SK-N-SH (cell line): ENCODE measurements at regions not wholly inside any gene's neighbourhood (a gene's known extent, or its start where the extent isn't known, plus 50 kb on each side); places are given as distances from the start of the nearest gene placed in this dataset.

Experiments used
- CTCF ChIA-PET: fragments of 300-600, 350-600 bp; formaldehyde crosslinking; extraction: SDS; loops from one replicate; lab custom pipeline; 2021; lab: Yijun Ruan, JAX
- POLR2A ChIA-PET: fragments of 350-600 bp; sonication (Branson Sonifier 250); formaldehyde crosslinking; extraction: SDS; loops from one replicate; lab custom pipeline; 2020; ENCODE audit warnings: antibody characterized with exemption, inconsistent platforms; lab: Yijun Ruan, JAX
- DNase-seq: peaks from one replicate; pipeline ENCODE4 v3.0.0; 2012
- H2AFZ ChIP-seq: fragments of 200-600 bp; sonication (generic); 2 replicates; pipeline ENCODE4 v1.8.1; 2016; ENCODE audit warnings: antibody characterized with exemption, mild to moderate bottlenecking, low read depth
- H3F3A ChIP-seq: fragments of 200-600 bp; sonication (generic); replicated peaks from 2 replicates; pipeline ENCODE3; 2016; ENCODE audit warnings: antibody characterized with exemption, mild to moderate bottlenecking; ENCODE audit not compliant: insufficient read depth
- H3K27ac ChIP-seq, 2 experiments: fragments of 200-500 bp in 1 of 2; fragments of 200-600 bp in 1 of 2; sonication (Bioruptor generic) in 1 of 2; sonication (generic), shearing (Covaris generic) in 1 of 2; 2 replicates each; pipeline versions ENCODE4 v1.5.1 to v1.6.1; 2014 to 2016; ENCODE audit warnings: low read depth in 2 of 2, inconsistent platforms in 1 of 2, low read length in 1 of 2, mild to moderate bottlenecking in 1 of 2, mixed read lengths in 1 of 2
- H3K27me3 ChIP-seq: fragments of 200-600 bp; sonication (generic), shearing (Covaris generic); 2 replicates; pipeline ENCODE4 v1.6.1; 2016; ENCODE audit warnings: mixed run types; ENCODE audit not compliant: insufficient read depth
- H3K36me3 ChIP-seq, 2 experiments: fragments of 200-500 bp in 1 of 2; fragments of 200-600 bp in 1 of 2; sonication (Bioruptor generic) in 1 of 2; sonication (generic) in 1 of 2; replicated peaks in 1 of 2; 2 replicates each; pipeline versions ENCODE3 to v1.5.1; 2014 to 2016; ENCODE audit warnings: low read length in 1 of 2, mild to moderate bottlenecking in 1 of 2; ENCODE audit not compliant: insufficient read depth in 2 of 2, control insufficient read depth in 1 of 2
- H3K4me1 ChIP-seq, 2 experiments: fragments of 200-500 bp in 1 of 2; fragments of 200-600 bp in 1 of 2; sonication (Bioruptor generic) in 1 of 2; sonication (generic), shearing (Covaris generic) in 1 of 2; 2 replicates each; pipeline versions ENCODE4 v1.5.1 to v1.6.1; 2014 to 2016; ENCODE audit warnings: low read depth in 1 of 2, low read length in 1 of 2, mixed run types in 1 of 2; ENCODE audit not compliant: insufficient read depth in 2 of 2, control insufficient read depth in 1 of 2
- H3K4me2 ChIP-seq: fragments of 200-600 bp; sonication (generic), shearing (Covaris generic); 2 replicates; pipeline ENCODE4 v1.6.1; 2017; ENCODE audit warnings: mixed run types
- H3K4me3 ChIP-seq, 2 experiments: fragments of 200-500 bp in 1 of 2; fragments of 200-600 bp in 1 of 2; sonication (Bioruptor generic) in 1 of 2; sonication (generic), shearing (Covaris generic) in 1 of 2; 2 replicates each; pipeline versions ENCODE4 v1.5.1 to v1.8.1; 2014 to 2016; ENCODE audit warnings: low read depth in 2 of 2, inconsistent platforms in 1 of 2, low read length in 1 of 2, mild to moderate bottlenecking in 1 of 2, mixed read lengths in 1 of 2, moderate library complexity in 1 of 2
- H3K79me2 ChIP-seq: fragments of 200-600 bp; sonication (generic); 2 replicates; pipeline ENCODE4 v1.8.1; 2017; ENCODE audit warnings: mild to moderate bottlenecking; ENCODE audit not compliant: insufficient read depth
- H3K9ac ChIP-seq: fragments of 200-600 bp; sonication (generic); 2 replicates; pipeline ENCODE4 v1.6.1; 2017; ENCODE audit warnings: mixed run types
- H3K9me2 ChIP-seq: fragments of 200-600 bp; sonication (generic); 2 replicates; pipeline ENCODE4 v1.6.1; 2017; ENCODE audit warnings: mixed run types
- H3K9me3 ChIP-seq: fragments of 200-600 bp; sonication (generic); 2 replicates; pipeline ENCODE4 v1.6.1; 2017; ENCODE audit warnings: mixed run types, mild to moderate bottlenecking, moderate library complexity
- H4K20me1 ChIP-seq: fragments of 200-600 bp; sonication (generic); 2 replicates; pipeline ENCODE4 v1.6.1; 2017; ENCODE audit warnings: mild to moderate bottlenecking, mixed run types; ENCODE audit not compliant: insufficient read depth
- CTCF ChIP-seq: fragments of 200-600 bp; sonication (generic); IDR thresholded peaks from 2 replicates; pipeline ENCODE4 v1.6.1; 2017; ENCODE audit warnings: antibody characterized with exemption, mild to moderate bottlenecking, moderate library complexity
- EZH2phosphoT487 ChIP-seq: fragments of 200-600 bp; sonication (generic); IDR thresholded peaks from 2 replicates; pipeline ENCODE4 v1.6.1; 2017; ENCODE audit warnings: low read depth, mixed run types, mild to moderate bottlenecking, antibody characterized with exemption, moderate library complexity, borderline replicate concordance
- FOXM1 ChIP-seq: IDR thresholded peaks from 2 replicates; pipeline ENCODE4 v1.4.0; 2012; ENCODE audit warnings: low read depth, mild to moderate bottlenecking
- GABPA ChIP-seq: IDR thresholded peaks from 2 replicates; pipeline ENCODE4 v1.4.0; 2012; ENCODE audit warnings: low read depth, mild to moderate bottlenecking
- MEF2A ChIP-seq: IDR thresholded peaks from 2 replicates; pipeline ENCODE4 v1.4.0; 2012; ENCODE audit warnings: low read depth, borderline replicate concordance
- NFIC ChIP-seq: IDR thresholded peaks from 2 replicates; pipeline ENCODE4 v1.4.0; 2012; ENCODE audit warnings: borderline replicate concordance
- PBX3 ChIP-seq: IDR thresholded peaks from 2 replicates; pipeline ENCODE4; 2012
- POLR2AphosphoS5 ChIP-seq: IDR thresholded peaks from 2 replicates; pipeline ENCODE4 v1.6.1; 2012; ENCODE audit warnings: low read depth, low read length
- RAD21 ChIP-seq: IDR thresholded peaks from 2 replicates; pipeline ENCODE4 v1.6.1; 2012; ENCODE audit warnings: mild to moderate bottlenecking, low read length
- SIN3A ChIP-seq: IDR thresholded peaks from 2 replicates; pipeline ENCODE4 v1.6.1; 2012; ENCODE audit warnings: low read depth, mild to moderate bottlenecking, low read length, moderate library complexity, borderline replicate concordance
- TEAD4 ChIP-seq: IDR thresholded peaks from 2 replicates; pipeline ENCODE4 v1.4.0; 2012; ENCODE audit warnings: mild to moderate bottlenecking, borderline replicate concordance; ENCODE audit not compliant: insufficient read depth
- USF2 ChIP-seq: fragments of 150-350 bp; IDR thresholded peaks from 2 replicates; pipeline ENCODE4 v1.6.1; 2017; ENCODE audit warnings: antibody characterized with exemption, low read length, low read depth, borderline replicate concordance
- ZBTB33 ChIP-seq: IDR thresholded peaks from 2 replicates; pipeline ENCODE4 v1.4.0; 2012; ENCODE audit warnings: low read depth, borderline replicate concordance
- WGBS: methylation state at CpG from one replicate; pipeline ENCODE4 v1.1.6; 2017; ENCODE audit warnings: low lambda C conversion rate; 5-methylcytosine and 5-hydroxymethylcytosine counted together

- POLR2A ChIA-PET, result no interaction called here
- TF ChIP-seq GABPA (no peak), SIN3A (no peak), CTCF (no peak), USF2 (no peak), TEAD4 (no peak), NFIC (no peak), POLR2AphosphoS5 (no peak)
- TF ChIP-seq, all 33 proteins: peak for 0
- no peaks in the 10 kb centered on the region for H3F3A ChIP-seq
- no peak overlapping the region for H3K27ac ChIP-seq
- no peak overlapping the region for H3K4me3 ChIP-seq
- H3K9ac ChIP-seq, result no peak overlapping the region
- H3K9me3 ChIP-seq, result no peaks in the 10 kb centered on the region
- CTCF ChIA-PET, result no interaction called here
- no peaks in the 10 kb centered on the region for H3K36me3 ChIP-seq
- no peaks in the 10 kb centered on the region for H3K27me3 ChIP-seq
- no peaks in the 10 kb centered on the region for H4K20me1 ChIP-seq
- no peak for DNase-seq
- H3K9me2 ChIP-seq, result no peaks in the 10 kb centered on the region
- 51% methylated on average over 3 of the region's 3 CpGs for WGBS
- no peak overlapping the region for H3K4me2 ChIP-seq
- H3K79me2 ChIP-seq, result no peaks in the 10 kb centered on the region
- no peaks in the 10 kb centered on the region for H3K4me1 ChIP-seq
- 0 out of 2 replicates have a peak overlapping the region, but pooled peaks have one; percentile 29 for H2AFZ ChIP-seq
Measured at GRCh38 chr4:126947536-126947935, 685.2 kb upstream of the INTU start.

GRCh38 chr4:126954537-126955291 lies 678.0 kb upstream of the INTU start:
- Histone ChIP-seq H3F3A (no peaks in the 10 kb centered on the region), H3K4me3 (no peak overlapping the region), H2AFZ (no peak overlapping the region), H3K27me3 (no peaks in the 10 kb centered on the region), H3K27ac (no peak overlapping the region), H3K36me3 (no peaks in the 10 kb centered on the region), H3K9ac (no peak overlapping the region), H3K4me1 (no peaks in the 10 kb centered on the region; a peak in 1 of 4 replicates), H3K4me2 (no peak overlapping the region), H3K79me2 (no peaks in the 10 kb centered on the region), H3K9me2 (no peaks in the 10 kb centered on the region), H4K20me1 (no peaks in the 10 kb centered on the region), H3K9me3 (no peaks in the 10 kb centered on the region)
- DNase-seq, result no peak
- TF ChIP-seq FOXM1, result no peak
- no peak for TF ChIP-seq MEF2A
- TF ChIP-seq PBX3, result no peak
- TF ChIP-seq EZH2phosphoT487, result no peak
- no peak for TF ChIP-seq TEAD4
- no peak for TF ChIP-seq ZBTB33
- TF ChIP-seq RAD21, result no peak
- ChIA-PET CTCF (no interaction called here), POLR2A (no interaction called here)
- WGBS, result 91% methylated on average over 5 of the region's 5 CpGs
